HG03558 (cell line): ENCODE measurements at regions not wholly inside any gene's neighbourhood (a gene's known extent, or its start where the extent isn't known, plus 50 kb on each side); places are given as distances from the start of the nearest gene placed in this dataset.
"Not testable (repeated sequence)": the region's sequence is repeated elsewhere in the genome, so short reads cannot be mapped to it uniquely, and the experiment has no call there.

Experiments used
- ATAC-seq: cut with Tn5 transposase; IDR thresholded peaks from one replicate; pipeline ENCODE4 v1.9.1; 2021; ENCODE audit warnings: moderate number of reproducible peaks; ENCODE audit not compliant: unreplicated experiment; ENCODE audit errors: extremely low read depth

GRCh38 chr4:32658019-32658418 is 1937.8 kb downstream of the PCDH7 start:
- no peak for ATAC-seq

GRCh38 chr4:32661229-32661628 is 1941.1 kb downstream of the PCDH7 start:
- no peak for ATAC-seq

GRCh38 chr4:32662803-32663202 is 1942.6 kb downstream of the PCDH7 start:
- ATAC-seq, result no peak

GRCh38 chr4:32672359-32672758 is 1952.2 kb downstream of the PCDH7 start:
- ATAC-seq, result no peak

- ATAC-seq, result no peak
These were observed 1960.8 kb downstream of the PCDH7 start for GRCh38 chr4:32680946-32681345.

GRCh38 chr4:32684160-32684559 is 1964.0 kb downstream of the PCDH7 start:
- ATAC-seq, result no peak

GRCh38 chr4:32686123-32686522 is 1966.0 kb downstream of the PCDH7 start:
- no peak for ATAC-seq

GRCh38 chr4:32689518-32689917 is 1969.3 kb downstream of the PCDH7 start:
- ATAC-seq, result no peak

GRCh38 chr4:32697281-32697814 is 1977.2 kb downstream of the PCDH7 start:
- ATAC-seq, result no peak

GRCh38 chr4:32700838-32701237 is 1980.7 kb downstream of the PCDH7 start:
- ATAC-seq, result no peak

GRCh38 chr4:32706893-32707292 is 1986.7 kb downstream of the PCDH7 start:
- ATAC-seq, result no peak

GRCh38 chr4:32716090-32716620 is 1996.0 kb downstream of the PCDH7 start:
- ATAC-seq, result not testable (repeated sequence)

GRCh38 chr4:32735856-32736590 is 2015.9 kb downstream of the PCDH7 start:
- ATAC-seq, result no peak

GRCh38 chr4:32744211-32744610 is 2024.0 kb downstream of the PCDH7 start:
- no peak for ATAC-seq

GRCh38 chr4:32745351-32745750 is 2025.2 kb downstream of the PCDH7 start:
- no peak for ATAC-seq

- no peak for ATAC-seq
These were observed 2027.9 kb downstream of the PCDH7 start for GRCh38 chr4:32748061-32748460.

GRCh38 chr4:32748498-32748897 is 2028.3 kb downstream of the PCDH7 start:
- ATAC-seq, result no peak

GRCh38 chr4:32752962-32753361 is 2032.8 kb downstream of the PCDH7 start:
- no peak for ATAC-seq

GRCh38 chr4:32768664-32769389 is 2048.7 kb downstream of the PCDH7 start:
- no peak for ATAC-seq

GRCh38 chr4:32771491-32771890 is 2051.3 kb downstream of the PCDH7 start:
- ATAC-seq, result no peak

GRCh38 chr4:32775049-32775448 is 2054.9 kb downstream of the PCDH7 start:
- no peak for ATAC-seq
